Endothelial cell (in vitro differentiated cells): ENCODE measurements at regions not wholly inside any gene's neighbourhood (a gene's known extent, or its start where the extent isn't known, plus 50 kb on each side); places are given as distances from the start of the nearest gene placed in this dataset.
"Not testable (repeated sequence)": the region's sequence is repeated elsewhere in the genome, so short reads cannot be mapped to it uniquely, and the experiment has no call there.

Experiments used
- DNase-seq: peaks from one replicate; pipeline ENCODE4 v3.0.0; 2021; ENCODE audit warnings: low spot score
- H3K27ac Mint-ChIP-seq: one replicate; pipeline ENCODE4 v1.8.0; 2021; ENCODE audit warnings: mixed read lengths, inconsistent platforms; ENCODE audit not compliant: unreplicated experiment
- H3K27me3 Mint-ChIP-seq: one replicate; pipeline ENCODE4 v1.8.0; 2021; ENCODE audit warnings: mild to moderate bottlenecking, moderate library complexity, mixed read lengths, inconsistent platforms; ENCODE audit not compliant: unreplicated experiment
- H3K36me3 Mint-ChIP-seq: one replicate; pipeline ENCODE4 v1.8.0; 2021; ENCODE audit warnings: mild to moderate bottlenecking, low read depth, mixed read lengths, inconsistent platforms; ENCODE audit not compliant: unreplicated experiment
- H3K4me1 Mint-ChIP-seq: one replicate; pipeline ENCODE4 v1.8.0; 2021; ENCODE audit warnings: mild to moderate bottlenecking, mixed read lengths, inconsistent platforms; ENCODE audit not compliant: unreplicated experiment
- H3K4me3 Mint-ChIP-seq: one replicate; pipeline ENCODE4 v1.8.0; 2021; ENCODE audit warnings: mild to moderate bottlenecking, mixed read lengths, inconsistent platforms; ENCODE audit not compliant: unreplicated experiment
- H3K9me3 Mint-ChIP-seq: one replicate; pipeline ENCODE4 v1.8.0; 2021; ENCODE audit warnings: mixed read lengths, inconsistent platforms; ENCODE audit not compliant: unreplicated experiment
- CTCF ChIP-seq: fragments of 200-600 bp; sonication (generic); IDR thresholded peaks from one replicate; pipeline ENCODE4 v1.5.0; 2021; ENCODE audit warnings: antibody characterized with exemption; ENCODE audit not compliant: unreplicated experiment

GRCh38 chr5:42252306-42252705, 170.9 kb upstream of the GHR start:
- H3K4me3 Mint-ChIP-seq: no peak overlapping the region
- TF ChIP-seq CTCF: no peak
- DNase-seq: no peak
- no peak overlapping the region for H3K27ac Mint-ChIP-seq
- no peaks in the 10 kb centered on the region for H3K36me3 Mint-ChIP-seq
- no peaks in the 10 kb centered on the region for H3K4me1 Mint-ChIP-seq
- peaks cover 1% of the 10 kb centered on the region for H3K27me3 Mint-ChIP-seq
- H3K9me3 Mint-ChIP-seq: no peaks in the 10 kb centered on the region

- not testable (repeated sequence) for H3K9me3 Mint-ChIP-seq, DNase-seq, H3K4me3 Mint-ChIP-seq, H3K27me3 Mint-ChIP-seq, H3K36me3 Mint-ChIP-seq, H3K4me1 Mint-ChIP-seq, H3K27ac Mint-ChIP-seq
Measured at GRCh38 chr5:42259914-42260313, 163.3 kb upstream of the GHR start.

GRCh38 chr5:42267091-42267490, 156.1 kb upstream of the GHR start:
- Mint-ChIP-seq H3K27me3 (no peaks in the 10 kb centered on the region), H3K36me3 (no peaks in the 10 kb centered on the region), H3K4me3 (no peak overlapping the region), H3K4me1 (no peaks in the 10 kb centered on the region), H3K27ac (no peak overlapping the region), H3K9me3 (no peaks in the 10 kb centered on the region)
- DNase-seq: no peak
- TF ChIP-seq CTCF: no peak

GRCh38 chr5:42268170-42268569, 155.1 kb upstream of the GHR start:
- H3K27ac Mint-ChIP-seq, H3K36me3 Mint-ChIP-seq, H3K27me3 Mint-ChIP-seq, H3K9me3 Mint-ChIP-seq, DNase-seq, H3K4me3 Mint-ChIP-seq, H3K4me1 Mint-ChIP-seq: not testable (repeated sequence)

- TF ChIP-seq CTCF: no peak
- Mint-ChIP-seq H3K4me1 (no peaks in the 10 kb centered on the region), H3K9me3 (no peaks in the 10 kb centered on the region), H3K4me3 (no peak overlapping the region), H3K36me3 (no peaks in the 10 kb centered on the region), H3K27ac (no peak overlapping the region), H3K27me3 (no peaks in the 10 kb centered on the region)
- DNase-seq: no peak
Measured at GRCh38 chr5:42268630-42269029, 154.6 kb upstream of the GHR start.

GRCh38 chr5:42270771-42271170, 152.5 kb upstream of the GHR start:
- TF ChIP-seq CTCF: no peak
- no peaks in the 10 kb centered on the region for H3K4me1 Mint-ChIP-seq
- DNase-seq: no peak
- H3K27me3 Mint-ChIP-seq: no peaks in the 10 kb centered on the region
- H3K36me3 Mint-ChIP-seq: no peaks in the 10 kb centered on the region
- H3K27ac Mint-ChIP-seq: no peak overlapping the region
- H3K4me3 Mint-ChIP-seq: no peak overlapping the region
- H3K9me3 Mint-ChIP-seq: no peaks in the 10 kb centered on the region
